Lower leg skin (tissue), 4 donors: ENCODE measurements at regions not wholly inside any gene's neighbourhood (a gene's known extent, or its start where the extent isn't known, plus 50 kb on each side); places are given as distances from the start of the nearest gene placed in this dataset.

ENCODE experiments used
- DNase-seq, 2 donors: peaks; one replicate each; pipeline ENCODE4 v3.0.0-alpha.2; 2019; ENCODE audit warnings: low spot score in 2 of 2
- H3K4me3 ChIP-seq: fragments of 200-600 bp; sonication (generic); 2 replicates; pipeline ENCODE4 v1.5.1; 2017; ENCODE audit warnings: mild to moderate bottlenecking, low read depth; ENCODE audit not compliant: poor library complexity, severe bottlenecking
- CTCF ChIP-seq, 3 donors: fragments of 450-650 bp; IDR thresholded peaks; one replicate each; pipeline ENCODE4 v1.5.1; 2016; ENCODE audit warnings: antibody characterized with exemption in 3 of 3, mild to moderate bottlenecking in 3 of 3, moderate library complexity in 2 of 3
- POLR2A ChIP-seq, 2 donors: fragments of 450-650 bp; IDR thresholded peaks; one replicate each; pipeline ENCODE4 v1.6.1; 2016 to 2017; ENCODE audit warnings: antibody characterized with exemption in 2 of 2, mild to moderate bottlenecking in 1 of 2, moderate library complexity in 1 of 2
- WGBS, 2 donors: methylation state at CpG; one replicate each; pipeline ENCODE4 v1.1.5; 2018; 5-methylcytosine and 5-hydroxymethylcytosine counted together
- intact Hi-C: fragments of 100-400 bp; cut with DNase I; formaldehyde crosslinking; loops from one replicate; pipeline ENCODE4 v1.15.0; 2023; ENCODE audit warnings: low total_unique reads

- TF ChIP-seq CTCF (IDR thresholded peaks at IDR 0.05) = no peak
- no peak for TF ChIP-seq POLR2A (IDR thresholded peaks at IDR 0.05)
- intact Hi-C loops = no loop called here
- DNase-seq = no peak
- WGBS, 2 donors = 72 to 86% methylated on average over 5 of the region's 5 CpGs
- no peak overlapping the region for H3K4me3 ChIP-seq
Measured at GRCh38 chr2:19021721-19022120, 336.7 kb downstream of the OSR1 start.

GRCh38 chr2:19021100-19021476, 337.3 kb downstream of the OSR1 start:
- no peak for DNase-seq
- no peak overlapping the region for H3K4me3 ChIP-seq
- TF ChIP-seq CTCF (IDR thresholded peaks at IDR 0.05) = no peak
- no peak for TF ChIP-seq POLR2A (IDR thresholded peaks at IDR 0.05)
- intact Hi-C loops = no loop called here
- WGBS, 2 donors = 57 to 64% methylated on average over 4 of the region's 4 CpGs

- TF ChIP-seq POLR2A (IDR thresholded peaks at IDR 0.05) = no peak
- no peak for TF ChIP-seq CTCF (IDR thresholded peaks at IDR 0.05)
- no peak for DNase-seq
- no peak overlapping the region for H3K4me3 ChIP-seq
- WGBS, 2 donors = 89 to 91% methylated on average over 11 of the region's 11 CpGs
- intact Hi-C loops = no loop called here
Measured at GRCh38 chr2:19020144-19021099, 338.0 kb downstream of the OSR1 start.

- WGBS, 2 donors = 64 to 69% methylated on average over 3 of the region's 3 CpGs
- intact Hi-C loops = no loop called here
- TF ChIP-seq CTCF (IDR thresholded peaks at IDR 0.05) (no peak), POLR2A (IDR thresholded peaks at IDR 0.05) (no peak)
- DNase-seq = no peak
- H3K4me3 ChIP-seq = no peak overlapping the region
Measured at GRCh38 chr2:19009510-19009909, 348.9 kb downstream of the OSR1 start.

- H3K4me3 ChIP-seq = no peak overlapping the region
- TF ChIP-seq CTCF (IDR thresholded peaks at IDR 0.05) (no peak), POLR2A (IDR thresholded peaks at IDR 0.05) (no peak)
- intact Hi-C loops = no loop called here
Measured at GRCh38 chr2:19003554-19003953, 354.9 kb downstream of the OSR1 start.

More at GRCh38 chr2:19003554-19003953, 354.9 kb downstream of the OSR1 start:
- no peak for DNase-seq
